ENCODE measurements at regions not wholly inside any gene's neighbourhood (a gene's known extent, or its start where the extent isn't known, plus 50 kb on each side); places are given as distances from the start of the nearest gene placed in this dataset.

DNA sequence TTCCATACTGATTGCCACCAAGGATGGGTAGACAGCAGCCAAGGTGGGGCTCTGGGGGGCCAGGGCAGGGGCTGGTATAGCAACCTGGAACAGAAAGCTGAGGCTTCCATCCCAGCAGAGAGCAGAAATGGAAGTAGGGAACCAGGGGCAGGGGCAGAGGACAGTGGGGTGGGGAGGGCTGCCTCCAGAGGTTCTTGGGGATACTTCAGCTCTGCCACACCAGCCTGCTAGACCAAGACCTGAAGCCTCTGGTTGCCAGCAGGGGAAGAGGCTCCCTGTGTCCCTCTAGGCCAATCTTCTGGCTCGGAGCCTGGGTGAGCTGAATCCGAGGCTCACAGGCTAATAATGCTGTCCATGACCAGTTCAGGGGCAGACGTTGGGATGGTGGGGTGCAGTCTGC lies 329.0 kb downstream of the DYSF start:
- TF ChIP-seq, protein P1, sequence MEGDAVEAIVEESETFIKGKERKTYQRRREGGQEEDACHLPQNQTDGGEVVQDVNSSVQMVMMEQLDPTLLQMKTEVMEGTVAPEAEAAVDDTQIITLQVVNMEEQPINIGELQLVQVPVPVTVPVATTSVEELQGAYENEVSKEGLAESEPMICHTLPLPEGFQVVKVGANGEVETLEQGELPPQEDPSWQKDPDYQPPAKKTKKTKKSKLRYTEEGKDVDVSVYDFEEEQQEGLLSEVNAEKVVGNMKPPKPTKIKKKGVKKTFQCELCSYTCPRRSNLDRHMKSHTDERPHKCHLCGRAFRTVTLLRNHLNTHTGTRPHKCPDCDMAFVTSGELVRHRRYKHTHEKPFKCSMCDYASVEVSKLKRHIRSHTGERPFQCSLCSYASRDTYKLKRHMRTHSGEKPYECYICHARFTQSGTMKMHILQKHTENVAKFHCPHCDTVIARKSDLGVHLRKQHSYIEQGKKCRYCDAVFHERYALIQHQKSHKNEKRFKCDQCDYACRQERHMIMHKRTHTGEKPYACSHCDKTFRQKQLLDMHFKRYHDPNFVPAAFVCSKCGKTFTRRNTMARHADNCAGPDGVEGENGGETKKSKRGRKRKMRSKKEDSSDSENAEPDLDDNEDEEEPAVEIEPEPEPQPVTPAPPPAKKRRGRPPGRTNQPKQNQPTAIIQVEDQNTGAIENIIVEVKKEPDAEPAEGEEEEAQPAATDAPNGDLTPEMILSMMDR (IDR thresholded peaks at IDR 0.05) = no peak

DNA sequence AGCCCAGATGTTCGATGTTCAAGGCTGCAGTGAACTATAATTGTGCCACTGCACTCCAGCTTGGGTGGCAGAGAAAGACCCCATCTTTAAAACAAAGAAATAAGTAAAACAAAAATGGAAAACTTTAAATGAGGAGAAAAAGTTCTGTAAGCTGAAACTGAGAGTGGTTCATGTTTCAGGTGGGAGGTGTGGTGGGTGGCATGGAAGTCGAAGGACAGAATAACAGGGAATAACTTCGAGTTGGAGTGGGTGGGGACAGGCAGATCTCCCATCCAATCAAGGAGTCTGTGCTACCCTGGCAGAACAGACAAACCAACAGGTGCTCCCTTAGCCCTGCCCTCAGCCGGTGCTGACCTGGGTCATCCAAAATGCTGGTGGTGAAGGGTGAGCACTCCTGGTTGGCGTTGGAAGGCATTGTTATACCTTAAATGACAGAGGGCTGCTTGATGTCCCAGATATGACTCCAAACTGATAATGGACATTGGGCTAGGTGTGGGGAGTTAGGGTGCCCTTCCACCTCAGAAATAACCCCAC lies 328.4 kb downstream of the DYSF start:
- TF ChIP-seq, protein P1 (IDR thresholded peaks at IDR 0.05) = no peak

- TF ChIP-seq, protein P1 (IDR thresholded peaks at IDR 0.05) = no peak
These were observed 326.8 kb downstream of the DYSF start for GRCh38 chr2:71780162-71780561.

DNA sequence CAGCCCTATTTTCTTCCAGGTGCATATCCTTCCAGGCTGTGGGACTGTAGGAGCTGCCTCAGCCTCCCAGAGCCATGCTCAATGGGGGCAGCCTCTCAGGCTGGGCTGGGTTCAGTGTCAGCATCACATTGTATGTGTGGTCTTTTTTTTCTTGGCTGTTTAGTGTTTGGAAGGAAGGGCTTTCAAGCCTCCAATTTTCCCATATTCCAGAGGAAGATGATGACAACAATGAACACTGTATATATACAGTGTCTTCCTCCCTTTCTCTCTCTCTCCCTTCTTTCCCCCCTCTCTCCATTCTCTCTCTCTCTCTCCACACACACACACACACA lies 326.4 kb downstream of the DYSF start:
- TF ChIP-seq, protein P1 (IDR thresholded peaks at IDR 0.05) = no peak

DNA sequence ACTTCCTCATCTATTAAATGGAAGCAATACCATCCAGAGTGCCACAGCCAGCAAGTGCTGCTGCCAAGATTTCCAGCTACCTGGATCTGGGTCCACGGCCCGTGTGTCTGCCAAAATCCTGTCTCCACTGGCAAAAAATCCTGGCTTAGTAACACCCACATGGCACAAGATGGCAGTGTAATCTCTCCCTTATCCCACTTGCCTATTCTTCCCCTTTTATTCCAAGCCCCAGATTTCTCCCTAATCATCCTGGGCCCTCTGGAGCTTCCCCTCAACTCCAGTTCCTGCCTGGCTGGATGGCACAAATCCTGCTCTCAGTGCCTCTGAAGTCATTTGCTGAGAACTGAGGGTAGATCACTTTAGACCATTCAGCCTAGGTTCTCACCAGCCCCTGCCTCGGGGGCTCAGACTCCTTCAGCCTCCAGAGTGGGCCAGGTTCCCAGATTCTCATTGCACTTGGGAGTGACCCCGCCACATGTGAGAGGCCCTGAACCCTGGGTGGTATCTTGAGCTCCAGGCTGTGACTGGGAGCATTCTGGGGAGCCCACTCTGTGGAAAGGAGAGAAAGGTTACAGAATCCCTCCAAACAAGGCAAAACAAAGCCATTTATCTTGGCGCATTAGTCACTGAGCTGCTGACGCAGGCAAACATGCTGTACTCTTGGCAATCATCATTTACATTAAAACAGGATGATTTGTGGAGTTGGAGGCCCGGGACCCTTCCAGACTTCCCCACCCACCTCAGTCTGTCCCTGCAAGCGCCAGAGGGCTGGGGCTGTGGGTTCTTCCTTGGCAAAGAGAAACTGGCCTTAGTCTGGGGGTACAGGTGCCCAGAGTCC lies 325.8 kb downstream of the DYSF start:
- TF ChIP-seq, protein P1 (IDR thresholded peaks at IDR 0.05) = peak; percentile 26; the same call in 1 of the 2 replicates

GRCh38 chr2:71778514-71778913 lies 325.2 kb downstream of the DYSF start:
- TF ChIP-seq, protein P1 (IDR thresholded peaks at IDR 0.05) = no peak

DNA sequence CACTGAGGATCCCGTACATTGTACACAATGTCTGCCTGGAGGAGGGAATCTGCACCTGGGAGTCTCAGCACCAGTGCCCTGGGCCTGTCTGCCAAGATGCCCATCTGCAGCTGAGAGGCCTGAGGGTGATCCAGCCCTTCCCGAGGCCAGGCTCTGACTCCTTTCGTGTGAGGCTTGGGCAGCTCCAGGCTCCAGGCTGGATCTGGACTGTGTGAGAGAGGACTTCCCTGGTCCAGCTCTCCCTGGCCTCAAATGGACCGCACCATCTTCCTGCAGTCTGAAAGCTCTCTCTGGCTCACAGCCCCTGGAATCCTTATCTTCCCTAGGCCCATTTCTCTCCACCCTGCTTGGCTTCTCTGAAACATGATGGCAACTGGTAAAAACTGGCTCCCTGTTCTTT lies 324.6 kb downstream of the DYSF start:
- TF ChIP-seq, protein P1 (IDR thresholded peaks at IDR 0.05) = no peak
